ENCODE measurements at regions not wholly inside any gene's neighbourhood (a gene's known extent, or its start where the extent isn't known, plus 50 kb on each side); places are given as distances from the start of the nearest gene placed in this dataset.

GRCh38 chr18:52008736-52009135 lies 331.3 kb upstream of the DCC start:
- no peaks in the 10 kb centered on the region for H3K36me3 ChIP-seq (ENCODE audit: insufficient read depth, low read length)
- BruUV-seq (replicated peaks): no TSS peak
- no peak overlapping the region for H3K4me2 ChIP-seq (ENCODE audit: low read length)
- no peak overlapping the region for H2AFZ ChIP-seq (ENCODE audit: low read length)
- no peaks in the 10 kb centered on the region for H3K79me2 ChIP-seq (ENCODE audit: insufficient read depth, low read depth, low read length)
- no peaks in the 10 kb centered on the region for H3K4me1 ChIP-seq (ENCODE audit: insufficient read depth, low read length, poor library complexity, severe bottlenecking)
- no peaks in the 10 kb centered on the region for H3K9me3 ChIP-seq (ENCODE audit: low read length)
- ChIA-PET CTCF (ENCODE audit: unreplicated experiment) (no interaction called here), POLR2A (no interaction called here)
- DNase-seq (ENCODE audit: low spot score): no peak
- intact Hi-C loops (cut with micrococcal nuclease; ENCODE audit: unreplicated experiment): no loop called here
- no peaks in the 10 kb centered on the region for H3K9me2 ChIP-seq (ENCODE audit: insufficient read depth, low read length)
- H4K20me1 ChIP-seq (ENCODE audit: insufficient read depth, low read length): no peaks in the 10 kb centered on the region
- TF ChIP-seq CTCF (conservative IDR thresholded peaks at IDR 0.05; ENCODE audit: low read length): no peak
- TF ChIP-seq EZH2phosphoT487 (IDR thresholded peaks at IDR 0.05; ENCODE audit: borderline replicate concordance, low read depth, low read length): no peak
- H3K27ac ChIP-seq (ENCODE audit: low read depth, low read length, poor library complexity, severe bottlenecking): no peak overlapping the region
- no peak overlapping the region for H3K4me3 ChIP-seq (ENCODE audit: low read depth, low read length, poor library complexity, severe bottlenecking)

GRCh38 chr18:52009958-52010357 lies 330.0 kb upstream of the DCC start:
- no peaks in the 10 kb centered on the region for H3K9me2 ChIP-seq (ENCODE audit: insufficient read depth, low read length)
- CTCF ChIA-PET (ENCODE audit: unreplicated experiment): no interaction called here

More at GRCh38 chr18:52009958-52010357, 330.0 kb upstream of the DCC start:
- H3K27ac ChIP-seq (ENCODE audit: low read depth, low read length, poor library complexity, severe bottlenecking): no peak overlapping the region
- no TSS peak for BruUV-seq (replicated peaks)
- TF ChIP-seq CTCF (conservative IDR thresholded peaks at IDR 0.05; ENCODE audit: low read length) (no peak), EZH2phosphoT487 (IDR thresholded peaks at IDR 0.05; ENCODE audit: borderline replicate concordance, low read depth, low read length) (no peak)
- POLR2A ChIA-PET: interaction anchor here (1.0 kb wide), 1 partner anchor 12 kb away, joined by 3 read pairs; no protein-coding TSS in a partner anchor
- H4K20me1 ChIP-seq (ENCODE audit: insufficient read depth, low read length): no peaks in the 10 kb centered on the region
- H3K36me3 ChIP-seq (ENCODE audit: insufficient read depth, low read length): no peaks in the 10 kb centered on the region
- H3K79me2 ChIP-seq (ENCODE audit: insufficient read depth, low read depth, low read length): no peaks in the 10 kb centered on the region
- H3K4me2 ChIP-seq (ENCODE audit: low read length): no peak overlapping the region
- no peaks in the 10 kb centered on the region for H3K9me3 ChIP-seq (ENCODE audit: low read length)
- DNase-seq (ENCODE audit: low spot score): no peak
- no peaks in the 10 kb centered on the region for H3K4me1 ChIP-seq (ENCODE audit: insufficient read depth, low read length, poor library complexity, severe bottlenecking)
- intact Hi-C loops (cut with micrococcal nuclease; ENCODE audit: unreplicated experiment): no loop called here
- H2AFZ ChIP-seq (ENCODE audit: low read length): no peak overlapping the region
- no peak overlapping the region for H3K4me3 ChIP-seq (ENCODE audit: low read depth, low read length, poor library complexity, severe bottlenecking)

Measured in OCI-LY7 (cell line).